ENCODE measurements at regions not wholly inside any gene's neighbourhood (a gene's known extent, or its start where the extent isn't known, plus 50 kb on each side); places are given as distances from the start of the nearest gene placed in this dataset.

- H3K4me1 ChIP-seq (replicated peaks in 1 of 2; ENCODE audit: control insufficient read depth in 2 of 2, insufficient read depth in 2 of 2, low read length in 2 of 2): no peaks in the 10 kb centered on the region
- no peak overlapping the region for H3K4me2 ChIP-seq (ENCODE audit: insufficient read depth, low read length)
- FAIRE-seq (no peak), DNase-seq (ENCODE audit: extremely low read depth in 1 of 4, low spot score in 3 of 4) (no peak), ATAC-seq (no peak)
- no peaks in the 10 kb centered on the region for H3K79me2 ChIP-seq (ENCODE audit: control insufficient read depth, insufficient read depth, low read length)
- H3K9me3 ChIP-seq (replicated peaks; ENCODE audit: control insufficient read depth, insufficient read depth, low read depth, low read length): no peaks in the 10 kb centered on the region
- in situ Hi-C loops (cut with MboI) (no loop called here), intact Hi-C loops (cut with micrococcal nuclease) (no loop called here)
- no TSS peak for BruUV-seq (replicated peaks)
- no peak overlapping the region for H3K9ac ChIP-seq (ENCODE audit: insufficient read depth in 1 of 2, low read depth in 2 of 2, low read length in 2 of 2)
- ChIA-PET POLR2A (no interaction called here), CTCF (ENCODE audit: low intra/inter-chr PET ratio) (no interaction called here)
- no peaks in the 10 kb centered on the region for H4K20me1 ChIP-seq (replicated peaks; ENCODE audit: control insufficient read depth, insufficient read depth, low read length)
- TF ChIP-seq CEBPZ (IDR thresholded peaks at IDR 0.05; ENCODE audit: borderline replicate concordance, low read depth, low read length) (no peak), ZNF507 (tag; conservative IDR thresholded peaks at IDR 0.05) (no peak), NCOA2 (IDR thresholded peaks at IDR 0.05; ENCODE audit: partially characterized antibody in 2 of 2) (no peak), ZBTB8A (IDR thresholded peaks at IDR 0.05; ENCODE audit: partially characterized antibody) (no peak), SMAD1 (IDR thresholded peaks at IDR 0.05; ENCODE audit: low read depth, low read length, partially characterized antibody) (no peak), HDAC2 (IDR thresholded peaks at IDR 0.05) (no peak), ZNF12 (CRISPR knock-in tag; IDR thresholded peaks at IDR 0.05) (no peak), SETDB1 (IDR thresholded peaks at IDR 0.05; ENCODE audit: low read length) (no peak), HDAC1 (IDR thresholded peaks at IDR 0.05) (no peak), NFE2L1 (tag; IDR thresholded peaks at IDR 0.05; ENCODE audit: borderline replicate concordance, low read depth) (no peak), POLR2B (IDR thresholded peaks at IDR 0.05; ENCODE audit: low read depth, partially characterized antibody) (no peak), FOXJ3 (CRISPR knock-in tag; IDR thresholded peaks at IDR 0.05) (no peak), PCBP1 (IDR thresholded peaks at IDR 0.05; ENCODE audit: low read depth, low read length, poor library complexity, severe bottlenecking) (no peak), ZNF3 (CRISPR knock-in tag; IDR thresholded peaks at IDR 0.05) (no peak), CBX5 (IDR thresholded peaks at IDR 0.05; ENCODE audit: borderline replicate concordance, low read depth) (no peak), HMGN3 (IDR thresholded peaks at IDR 0.05; ENCODE audit: borderline replicate concordance, extremely low read depth, insufficient read length, low read depth, low read length) (no peak)
- no peak overlapping the region for H2AFZ ChIP-seq (ENCODE audit: low read depth, low read length)
- H3K9me1 ChIP-seq (ENCODE audit: control insufficient read depth, insufficient read depth, low read length): no peaks in the 10 kb centered on the region
- H3K27ac ChIP-seq (ENCODE audit: extremely low read depth, low read depth, low read length): no peak overlapping the region
- H3K4me3 ChIP-seq: no peak overlapping the region
- H3K27me3 ChIP-seq (ENCODE audit: control insufficient read depth in 2 of 2, insufficient read depth in 2 of 2, low read length in 2 of 2): peaks cover 0 to 15% of the 10 kb centered on the region in 2 experiments; a peak in 3 of 5 replicates
- no peaks in the 10 kb centered on the region for H3K36me3 ChIP-seq (ENCODE audit: control insufficient read depth, insufficient read depth, low read length)
- WGBS (ENCODE audit: insufficient coverage, low coverage, missing lambda C conversion rate): 1% methylated on average over 7 of the region's 7 CpGs
These were observed 291.7 kb downstream of the TCF7L2 start for GRCh38 chr10:113241599-113242360.

Measured in K562 (cell line).